ENCODE measurements at regions not wholly inside any gene's neighbourhood (a gene's known extent, or its start where the extent isn't known, plus 50 kb on each side); places are given as distances from the start of the nearest gene placed in this dataset.

DNA sequence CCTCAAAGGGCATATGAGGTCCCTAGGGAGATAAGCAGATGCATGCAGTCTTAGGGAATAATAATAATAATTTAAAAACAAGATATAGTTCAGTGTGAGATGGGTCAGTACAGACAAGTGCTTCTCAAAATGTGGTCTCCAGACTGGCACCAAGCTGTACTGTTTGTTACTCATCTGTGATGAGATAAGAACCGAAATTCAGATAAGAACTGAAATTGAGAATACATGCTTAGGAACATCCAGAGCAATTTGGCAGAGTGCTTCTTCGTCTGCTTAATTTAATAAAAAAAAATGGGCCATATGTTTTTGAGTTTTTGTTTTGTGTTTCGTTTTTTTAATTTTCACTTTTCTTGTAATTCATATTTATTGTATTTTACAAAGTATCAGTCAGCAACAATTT lies 86.5 kb upstream of the SGCD start:
- intact Hi-C loops (cut with DNase I; ENCODE audit: low total_unique reads): no loop called here
- H3K27me3 ChIP-seq: no peaks in the 10 kb centered on the region

DNA sequence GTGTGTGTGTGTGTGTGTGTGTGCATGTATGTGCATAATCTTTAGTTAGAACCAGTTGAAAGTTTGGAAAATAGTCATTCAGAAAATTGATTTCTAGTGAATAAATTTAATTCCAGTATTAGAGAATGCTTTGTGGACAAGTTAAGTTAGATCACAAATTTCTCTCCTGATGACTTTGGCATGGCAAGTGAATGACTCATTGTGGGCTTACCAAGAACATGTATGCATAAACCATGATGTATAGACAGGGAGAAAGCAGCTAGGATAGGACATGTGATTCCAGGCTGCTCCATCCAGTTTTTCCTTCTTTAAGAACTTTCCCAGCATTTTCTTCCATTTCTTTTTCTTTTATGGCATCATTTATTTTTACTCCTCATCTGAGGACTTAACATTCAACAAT lies 85.7 kb upstream of the SGCD start:
- Histone ChIP-seq H3K27ac (no peak overlapping the region), H3K27me3 (no peaks in the 10 kb centered on the region), H3K4me3 (no peak overlapping the region), H3K9me3 (no peaks in the 10 kb centered on the region), H3K36me3 (no peaks in the 10 kb centered on the region), H3K4me1 (no peaks in the 10 kb centered on the region)
- TF ChIP-seq, protein P1, sequence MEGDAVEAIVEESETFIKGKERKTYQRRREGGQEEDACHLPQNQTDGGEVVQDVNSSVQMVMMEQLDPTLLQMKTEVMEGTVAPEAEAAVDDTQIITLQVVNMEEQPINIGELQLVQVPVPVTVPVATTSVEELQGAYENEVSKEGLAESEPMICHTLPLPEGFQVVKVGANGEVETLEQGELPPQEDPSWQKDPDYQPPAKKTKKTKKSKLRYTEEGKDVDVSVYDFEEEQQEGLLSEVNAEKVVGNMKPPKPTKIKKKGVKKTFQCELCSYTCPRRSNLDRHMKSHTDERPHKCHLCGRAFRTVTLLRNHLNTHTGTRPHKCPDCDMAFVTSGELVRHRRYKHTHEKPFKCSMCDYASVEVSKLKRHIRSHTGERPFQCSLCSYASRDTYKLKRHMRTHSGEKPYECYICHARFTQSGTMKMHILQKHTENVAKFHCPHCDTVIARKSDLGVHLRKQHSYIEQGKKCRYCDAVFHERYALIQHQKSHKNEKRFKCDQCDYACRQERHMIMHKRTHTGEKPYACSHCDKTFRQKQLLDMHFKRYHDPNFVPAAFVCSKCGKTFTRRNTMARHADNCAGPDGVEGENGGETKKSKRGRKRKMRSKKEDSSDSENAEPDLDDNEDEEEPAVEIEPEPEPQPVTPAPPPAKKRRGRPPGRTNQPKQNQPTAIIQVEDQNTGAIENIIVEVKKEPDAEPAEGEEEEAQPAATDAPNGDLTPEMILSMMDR (IDR thresholded peaks at IDR 0.05): no peak
- no peak for TF ChIP-seq POLR2AphosphoS5 (IDR thresholded peaks at IDR 0.05)
- TF ChIP-seq POLR2A (IDR thresholded peaks at IDR 0.05): no peak
- DNase-seq (ENCODE audit: low spot score in 2 of 2): no peak
- intact Hi-C loops (cut with DNase I; ENCODE audit: low total_unique reads): no loop called here

More for the DNA sequence above, 86.5 kb upstream of the SGCD start:
- Histone ChIP-seq H3K36me3 (no peaks in the 10 kb centered on the region), H3K4me1 (no peaks in the 10 kb centered on the region), H3K4me3 (no peak overlapping the region), H3K27ac (no peak overlapping the region), H3K9me3 (no peaks in the 10 kb centered on the region)
- no peak for DNase-seq (ENCODE audit: low spot score in 2 of 2)
- no peak for TF ChIP-seq POLR2A (IDR thresholded peaks at IDR 0.05)
- TF ChIP-seq POLR2AphosphoS5 (IDR thresholded peaks at IDR 0.05): no peak
- TF ChIP-seq, protein P1 (IDR thresholded peaks at IDR 0.05): no peak

DNA sequence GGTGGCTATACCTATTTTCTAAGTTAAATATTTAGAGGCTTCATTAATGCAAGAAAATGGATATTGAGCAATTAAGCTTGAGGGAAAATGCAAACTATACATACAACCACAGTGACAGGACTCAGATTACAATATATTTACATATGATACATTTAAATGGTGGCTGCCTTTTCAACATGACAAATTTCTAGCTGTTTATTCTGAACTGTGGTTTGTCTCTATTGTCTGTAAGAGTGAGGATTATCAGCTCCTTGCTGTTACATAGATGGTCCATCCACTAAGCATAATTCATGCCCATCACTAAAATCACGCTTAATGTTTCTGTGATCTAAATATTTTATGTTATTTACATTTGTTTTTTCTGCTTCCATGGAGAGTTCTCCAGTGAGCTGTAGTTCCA lies 81.1 kb upstream of the SGCD start:
- Histone ChIP-seq H3K4me1 (no peaks in the 10 kb centered on the region), H3K4me3 (no peak overlapping the region), H3K27ac (no peak overlapping the region), H3K27me3 (no peaks in the 10 kb centered on the region), H3K9me3 (no peaks in the 10 kb centered on the region), H3K36me3 (no peaks in the 10 kb centered on the region)
- TF ChIP-seq POLR2A (IDR thresholded peaks at IDR 0.05): no peak
- no peak for TF ChIP-seq POLR2AphosphoS5 (IDR thresholded peaks at IDR 0.05)
- TF ChIP-seq, protein P1 (IDR thresholded peaks at IDR 0.05): no peak
- no peak for DNase-seq (ENCODE audit: low spot score in 2 of 2)
- intact Hi-C loops (cut with DNase I; ENCODE audit: low total_unique reads): no loop called here

DNA sequence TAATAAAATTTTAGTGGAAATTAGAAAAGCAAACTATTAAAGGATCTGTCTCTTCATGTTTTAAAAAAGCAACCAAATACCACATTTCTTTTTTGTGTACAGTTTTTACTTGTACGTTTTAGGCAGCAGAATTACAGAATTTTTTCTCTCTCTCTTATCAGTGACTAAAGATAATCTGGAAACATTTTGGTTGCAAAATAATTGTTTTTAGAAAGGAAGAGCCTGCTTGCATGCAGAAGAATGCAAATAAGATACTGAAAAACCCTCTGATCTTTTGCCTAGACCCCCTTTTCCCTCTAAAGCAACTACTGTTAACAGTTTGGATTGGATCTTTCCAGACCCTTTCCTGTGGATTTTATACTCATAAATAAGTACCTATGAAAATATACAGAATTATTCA lies 75.9 kb upstream of the SGCD start:
- no peaks in the 10 kb centered on the region for H3K36me3 ChIP-seq
- DNase-seq (ENCODE audit: low spot score in 2 of 2): no peak
- intact Hi-C loops (cut with DNase I; ENCODE audit: low total_unique reads): no loop called here
- no peak overlapping the region for H3K27ac ChIP-seq
- H3K4me3 ChIP-seq: no peak overlapping the region
- H3K9me3 ChIP-seq: no peaks in the 10 kb centered on the region
- TF ChIP-seq POLR2AphosphoS5 (IDR thresholded peaks at IDR 0.05) (no peak), POLR2A (IDR thresholded peaks at IDR 0.05) (no peak)
- TF ChIP-seq, protein P1 (IDR thresholded peaks at IDR 0.05): no peak
- no peaks in the 10 kb centered on the region for H3K4me1 ChIP-seq
- no peaks in the 10 kb centered on the region for H3K27me3 ChIP-seq

DNA sequence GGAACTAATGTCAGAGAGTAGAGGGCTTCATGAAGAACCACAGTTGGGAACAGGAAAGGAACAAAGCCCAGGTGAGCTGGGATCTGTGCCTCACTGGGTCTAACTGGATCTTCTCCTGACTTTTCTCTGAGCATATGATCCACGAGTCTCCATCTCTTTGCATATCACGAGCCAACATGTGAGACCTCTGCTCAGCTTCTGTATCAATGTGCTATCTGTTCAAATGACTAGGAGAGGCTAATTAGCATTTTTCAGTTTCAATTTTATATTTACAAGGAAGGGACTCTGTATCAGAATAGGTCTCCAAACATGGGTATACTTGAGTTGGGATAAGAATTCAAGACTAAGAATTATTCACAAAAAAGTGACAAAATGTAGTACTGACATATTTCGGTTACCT lies 73.8 kb upstream of the SGCD start:
- TF ChIP-seq POLR2A (IDR thresholded peaks at IDR 0.05) (no peak), POLR2AphosphoS5 (IDR thresholded peaks at IDR 0.05) (no peak)
- TF ChIP-seq, protein P1 (IDR thresholded peaks at IDR 0.05): no peak
- no peaks in the 10 kb centered on the region for H3K36me3 ChIP-seq

More for the DNA sequence above, 73.8 kb upstream of the SGCD start:
- Histone ChIP-seq H3K9me3 (no peaks in the 10 kb centered on the region), H3K27ac (no peak overlapping the region), H3K4me3 (no peak overlapping the region), H3K27me3 (no peaks in the 10 kb centered on the region), H3K4me1 (no peaks in the 10 kb centered on the region)
- DNase-seq (ENCODE audit: low spot score in 2 of 2): no peak
- intact Hi-C loops (cut with DNase I; ENCODE audit: low total_unique reads): no loop called here
